RCC 7860 (cell line): ENCODE measurements at regions not wholly inside any gene's neighbourhood (a gene's known extent, or its start where the extent isn't known, plus 50 kb on each side); places are given as distances from the start of the nearest gene placed in this dataset.
"Not testable (repeated sequence)": the region's sequence is repeated elsewhere in the genome, so short reads cannot be mapped to it uniquely, and the experiment has no call there.

Experiments
- DNase-seq: peaks from one replicate; pipeline ENCODE4 v3.0.0-alpha.2; 2015; ENCODE audit warnings: low spot score
- FAIRE-seq: peaks from 2 replicates; lab custom pipeline; 2012; peaks lifted over from hg19 to GRCh38; lab: Jason Lieb, UNC

- FAIRE-seq (no peak), DNase-seq (no peak)
Observed at GRCh38 chr11:38476808-38477575, 1879.0 kb upstream of the RAG2 start.

GRCh38 chr11:38461751-38462150 lies 1863.7 kb upstream of the RAG2 start:
- no peak for FAIRE-seq
- DNase-seq: no peak

GRCh38 chr11:38460896-38461295 lies 1862.9 kb upstream of the RAG2 start:
- DNase-seq: no peak

GRCh38 chr11:38460429-38460828 lies 1862.4 kb upstream of the RAG2 start:
- no peak for DNase-seq
- no peak for FAIRE-seq

More at GRCh38 chr11:38460896-38461295, 1862.9 kb upstream of the RAG2 start:
- FAIRE-seq: no peak

- no peak for DNase-seq
- no peak for FAIRE-seq
Observed at GRCh38 chr11:38456371-38456770, 1858.3 kb upstream of the RAG2 start.

- DNase-seq (no peak), FAIRE-seq (no peak)
Observed at GRCh38 chr11:38448284-38448683, 1850.2 kb upstream of the RAG2 start.

GRCh38 chr11:38446336-38446735 lies 1848.3 kb upstream of the RAG2 start:
- FAIRE-seq (no peak), DNase-seq (no peak)

- no peak for FAIRE-seq
- no peak for DNase-seq
Observed at GRCh38 chr11:38438091-38438490, 1840.1 kb upstream of the RAG2 start.

GRCh38 chr11:38425578-38425977 lies 1827.5 kb upstream of the RAG2 start:
- no peak for FAIRE-seq
- no peak for DNase-seq

GRCh38 chr11:38423042-38423441 lies 1825.0 kb upstream of the RAG2 start:
- FAIRE-seq (no peak), DNase-seq (no peak)

- FAIRE-seq: no peak
Observed at GRCh38 chr11:38416141-38416540, 1818.1 kb upstream of the RAG2 start.

GRCh38 chr11:38411149-38411548 lies 1813.1 kb upstream of the RAG2 start:
- FAIRE-seq (no peak), DNase-seq (no peak)

More at GRCh38 chr11:38416141-38416540, 1818.1 kb upstream of the RAG2 start:
- no peak for DNase-seq

- DNase-seq (no peak), FAIRE-seq (no peak)
Observed at GRCh38 chr11:38402063-38402462, 1804.0 kb upstream of the RAG2 start.

GRCh38 chr11:38392176-38392575 lies 1794.1 kb upstream of the RAG2 start:
- DNase-seq (no peak), FAIRE-seq (no peak)

GRCh38 chr11:38384568-38384967 lies 1786.5 kb upstream of the RAG2 start:
- no peak for FAIRE-seq
- DNase-seq: no peak

- FAIRE-seq (no peak), DNase-seq (no peak)
Observed at GRCh38 chr11:38365274-38365673, 1767.2 kb upstream of the RAG2 start.

- no peak for FAIRE-seq
- DNase-seq: no peak
Observed at GRCh38 chr11:38356255-38356654, 1758.2 kb upstream of the RAG2 start.

- no peak for FAIRE-seq
Observed at GRCh38 chr11:38345286-38345685, 1747.2 kb upstream of the RAG2 start.

GRCh38 chr11:38341612-38342011 lies 1743.6 kb upstream of the RAG2 start:
- DNase-seq, FAIRE-seq: not testable (repeated sequence)

More at GRCh38 chr11:38345286-38345685, 1747.2 kb upstream of the RAG2 start:
- no peak for DNase-seq

- DNase-seq: no peak
- FAIRE-seq: no peak
Observed at GRCh38 chr11:38339835-38340440, 1741.9 kb upstream of the RAG2 start.

GRCh38 chr11:38338022-38338421 lies 1740.0 kb upstream of the RAG2 start:
- not testable (repeated sequence) for FAIRE-seq, DNase-seq

- DNase-seq (no peak), FAIRE-seq (no peak)
Observed at GRCh38 chr11:38332046-38332445, 1734.0 kb upstream of the RAG2 start.
